ENCODE measurements at regions not wholly inside any gene's neighbourhood (a gene's known extent, or its start where the extent isn't known, plus 50 kb on each side); places are given as distances from the start of the nearest gene placed in this dataset.
"Not testable (repeated sequence)": the region's sequence is repeated elsewhere in the genome, so short reads cannot be mapped to it uniquely, and the experiment has no call there.

- CTCF ChIA-PET: interaction anchor here (2.2 kb wide), 1 partner anchor 10 kb away, joined by 8 read pairs; no protein-coding TSS in a partner anchor
- Mint-ChIP-seq H3K36me3 (ENCODE audit: insufficient read depth, unreplicated experiment) (no peaks in the 10 kb centered on the region), H3K9me3 (ENCODE audit: unreplicated experiment) (no peaks in the 10 kb centered on the region), H3K27ac (ENCODE audit: low read depth, unreplicated experiment) (no peak overlapping the region), H3K27me3 (ENCODE audit: insufficient read depth, unreplicated experiment) (no peaks in the 10 kb centered on the region), H3K4me3 (ENCODE audit: unreplicated experiment) (no peak overlapping the region), H3K4me1 (ENCODE audit: insufficient read depth, unreplicated experiment) (peaks cover 7% of the 10 kb centered on the region)
- BruUV-seq (replicated peaks): no TSS peak
- POLR2A ChIA-PET: no interaction called here
- intact Hi-C loops (cut with micrococcal nuclease): no loop called here
- no peak for DNase-seq (ENCODE audit: unreplicated experiment)
- no peak for TF ChIP-seq CTCF (IDR thresholded peaks at IDR 0.05; ENCODE audit: unreplicated experiment)
Measured at GRCh38 chr6:88502391-88502790, 336.2 kb upstream of the CNR1 start.

- H3K27me3 Mint-ChIP-seq (ENCODE audit: insufficient read depth, unreplicated experiment): no peaks in the 10 kb centered on the region
- H3K36me3 Mint-ChIP-seq (ENCODE audit: insufficient read depth, unreplicated experiment): no peaks in the 10 kb centered on the region
- H3K4me1 Mint-ChIP-seq (ENCODE audit: insufficient read depth, unreplicated experiment): peaks cover 7% of the 10 kb centered on the region
- ChIA-PET POLR2A (no interaction called here), CTCF (interaction anchor here (0.5 kb wide), 2 partner anchors 8 to 571 kb away, joined by 3 to 4 read pairs; no protein-coding TSS in a partner anchor)
- H3K27ac Mint-ChIP-seq (ENCODE audit: low read depth, unreplicated experiment): no peak overlapping the region
- intact Hi-C loops (cut with micrococcal nuclease): loop anchor here (10.0 kb wide), 1 partner anchor 285 kb away; no protein-coding TSS in a partner anchor
- no peaks in the 10 kb centered on the region for H3K9me3 Mint-ChIP-seq (ENCODE audit: unreplicated experiment)
- no peak for DNase-seq (ENCODE audit: unreplicated experiment)
- H3K4me3 Mint-ChIP-seq (ENCODE audit: unreplicated experiment): no peak overlapping the region
- no peak for TF ChIP-seq CTCF (IDR thresholded peaks at IDR 0.05; ENCODE audit: unreplicated experiment)
- no TSS peak for BruUV-seq (replicated peaks)
Measured at GRCh38 chr6:88499845-88500699, 333.9 kb upstream of the CNR1 start.

- DNase-seq (ENCODE audit: unreplicated experiment): no peak
- no peak overlapping the region for H3K27ac Mint-ChIP-seq (ENCODE audit: low read depth, unreplicated experiment)
- intact Hi-C loops (cut with micrococcal nuclease): loop anchor here (10.0 kb wide), 1 partner anchor 285 kb away; no protein-coding TSS in a partner anchor
- CTCF ChIA-PET: interaction anchor here (0.5 kb wide), 1 partner anchor 571 kb away, joined by 3 read pairs; no protein-coding TSS in a partner anchor
- no peak for TF ChIP-seq CTCF (IDR thresholded peaks at IDR 0.05; ENCODE audit: unreplicated experiment)
- POLR2A ChIA-PET: no interaction called here
- no TSS peak for BruUV-seq (replicated peaks)
- H3K36me3 Mint-ChIP-seq (ENCODE audit: insufficient read depth, unreplicated experiment): no peaks in the 10 kb centered on the region
- peaks cover 7% of the 10 kb centered on the region for H3K4me1 Mint-ChIP-seq (ENCODE audit: insufficient read depth, unreplicated experiment)
- H3K4me3 Mint-ChIP-seq (ENCODE audit: unreplicated experiment): no peak overlapping the region
- no peaks in the 10 kb centered on the region for H3K27me3 Mint-ChIP-seq (ENCODE audit: insufficient read depth, unreplicated experiment)
- no peaks in the 10 kb centered on the region for H3K9me3 Mint-ChIP-seq (ENCODE audit: unreplicated experiment)
Measured at GRCh38 chr6:88499436-88499835, 333.3 kb upstream of the CNR1 start.

- H3K36me3 Mint-ChIP-seq (ENCODE audit: insufficient read depth, unreplicated experiment); H3K4me1 Mint-ChIP-seq (ENCODE audit: insufficient read depth, unreplicated experiment); POLR2A ChIA-PET; CTCF ChIA-PET; H3K9me3 Mint-ChIP-seq (ENCODE audit: unreplicated experiment); BruUV-seq (replicated peaks); H3K27me3 Mint-ChIP-seq (ENCODE audit: insufficient read depth, unreplicated experiment); H3K4me3 Mint-ChIP-seq (ENCODE audit: unreplicated experiment); H3K27ac Mint-ChIP-seq (ENCODE audit: low read depth, unreplicated experiment); DNase-seq (ENCODE audit: unreplicated experiment): not testable (repeated sequence)
- intact Hi-C loops (cut with micrococcal nuclease): loop anchor here (10.0 kb wide), 1 partner anchor 287 kb away; no protein-coding TSS in a partner anchor
Measured at GRCh38 chr6:88497403-88497802, 331.3 kb upstream of the CNR1 start.
